ENCODE measurements at regions not wholly inside any gene's neighbourhood (a gene's known extent, or its start where the extent isn't known, plus 50 kb on each side); places are given as distances from the start of the nearest gene placed in this dataset.
"Not testable (repeated sequence)": the region's sequence is repeated elsewhere in the genome, so short reads cannot be mapped to it uniquely, and the experiment has no call there.

GRCh38 chr1:120621278-120621677, 102.5 kb upstream of the NBPF26 start:
- not testable (repeated sequence) for TF ChIP-seq CTCF (IDR thresholded peaks at IDR 0.05; ENCODE audit: extremely low read depth in 1 of 2, insufficient read depth in 1 of 2, low read depth in 1 of 2, low read length in 2 of 2); POLR2AphosphoS5 (IDR thresholded peaks at IDR 0.05; ENCODE audit: insufficient read depth, low read depth, low read length); POLR2A (IDR thresholded peaks at IDR 0.05; ENCODE audit: low read depth, low read length); EZH2 (IDR thresholded peaks at IDR 0.05; ENCODE audit: borderline replicate concordance, low read depth, low read length, severe bottlenecking); FOS (IDR thresholded peaks at IDR 0.05; ENCODE audit: borderline replicate concordance, insufficient read depth, low read length)
